ENCODE measurements at regions not wholly inside any gene's neighbourhood (a gene's known extent, or its start where the extent isn't known, plus 50 kb on each side); places are given as distances from the start of the nearest gene placed in this dataset.

DNA sequence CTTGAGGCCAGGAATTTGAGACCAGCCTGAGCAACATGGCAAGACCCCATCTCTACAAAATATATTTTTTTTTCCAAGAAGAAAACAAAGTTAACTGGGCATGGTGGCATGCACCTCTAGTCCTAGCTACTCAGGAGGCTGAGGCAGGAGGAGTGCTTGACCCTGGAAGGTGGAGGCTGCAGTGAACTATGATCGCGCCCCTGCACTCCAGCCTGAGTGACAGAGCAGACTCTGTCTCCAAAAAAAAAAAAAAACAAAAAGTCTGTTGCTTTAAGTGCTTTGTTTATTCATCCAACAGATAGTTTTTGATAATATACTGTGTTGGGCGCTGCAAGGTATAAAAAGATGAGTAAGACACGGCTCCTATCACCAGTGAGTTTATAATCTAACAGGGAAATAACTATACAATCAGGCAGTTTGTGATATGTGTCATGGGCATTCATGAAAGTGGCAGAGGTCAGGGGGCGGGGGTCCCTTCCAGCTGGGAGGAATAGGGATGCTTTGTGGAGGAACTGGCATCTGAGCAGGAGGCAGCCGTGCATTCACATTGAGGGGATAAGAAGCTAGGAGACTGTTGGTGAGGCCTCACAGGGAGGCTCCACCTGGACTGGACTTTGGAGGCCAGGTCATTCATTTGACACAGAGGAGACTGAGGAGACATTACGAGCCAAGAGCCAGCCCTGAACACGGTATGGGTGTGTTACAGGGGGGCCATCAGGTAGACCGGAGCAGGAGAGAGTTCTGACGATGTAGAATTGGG lies 67.3 kb upstream of the ERRFI1 start:
- TF ChIP-seq CTCF (IDR thresholded peaks at IDR 0.05; ENCODE audit: low read length), result no peak
- no peak for TF ChIP-seq EZH2phosphoT487 (IDR thresholded peaks at IDR 0.05; ENCODE audit: low read length)
